Osteocyte (in vitro differentiated cells): ENCODE measurements at regions not wholly inside any gene's neighbourhood (a gene's known extent, or its start where the extent isn't known, plus 50 kb on each side); places are given as distances from the start of the nearest gene placed in this dataset.
A peak's percentile ranks its signal among the peaks of the same experiment; 100 is the strongest.

Source experiments
- DNase-seq: peaks from one replicate; pipeline ENCODE4 v3.0.0; 2021; ENCODE audit warnings: mixed read lengths; ENCODE audit not compliant: unreplicated experiment; ENCODE audit errors: extremely low spot score
- H3K27ac Mint-ChIP-seq: one replicate; pipeline ENCODE4 v1.8.0; 2021; ENCODE audit warnings: mild to moderate bottlenecking, mixed read lengths; ENCODE audit not compliant: unreplicated experiment
- H3K27me3 Mint-ChIP-seq: one replicate; pipeline ENCODE4 v1.8.0; 2021; ENCODE audit warnings: mixed read lengths; ENCODE audit not compliant: unreplicated experiment
- H3K36me3 Mint-ChIP-seq: one replicate; pipeline ENCODE4 v1.8.0; 2021; ENCODE audit warnings: mixed read lengths; ENCODE audit not compliant: unreplicated experiment
- H3K4me1 Mint-ChIP-seq: one replicate; pipeline ENCODE4 v1.8.0; 2021; ENCODE audit warnings: mixed read lengths; ENCODE audit not compliant: unreplicated experiment
- H3K4me3 Mint-ChIP-seq: one replicate; pipeline ENCODE4 v1.8.0; 2021; ENCODE audit warnings: mild to moderate bottlenecking, moderate library complexity, mixed read lengths; ENCODE audit not compliant: unreplicated experiment
- H3K9me3 Mint-ChIP-seq: one replicate; pipeline ENCODE4 v1.8.0; 2021; ENCODE audit warnings: mixed read lengths; ENCODE audit not compliant: unreplicated experiment
- CTCF ChIP-seq: fragments of 200-600 bp; sonication (generic); IDR thresholded peaks from 2 replicates; pipeline ENCODE4 v1.5.0; 2021; ENCODE audit warnings: antibody characterized with exemption, mild to moderate bottlenecking, moderate library complexity

- Mint-ChIP-seq H3K9me3 (no peaks in the 10 kb centered on the region), H3K27ac (no peak overlapping the region), H3K4me1 (peaks cover 18% of the 10 kb centered on the region), H3K36me3 (no peaks in the 10 kb centered on the region), H3K27me3 (no peaks in the 10 kb centered on the region), H3K4me3 (no peak overlapping the region)
- TF ChIP-seq CTCF: no peak
- DNase-seq: no peak
These were observed 280.5 kb downstream of the UQCRFS1 start for GRCh38 chr19:28932446-28932845.

- no peaks in the 10 kb centered on the region for H3K36me3 Mint-ChIP-seq
- peak overlapping the region; percentile 4 for H3K4me3 Mint-ChIP-seq
- H3K4me1 Mint-ChIP-seq: peaks cover 17% of the 10 kb centered on the region
- no peaks in the 10 kb centered on the region for H3K27me3 Mint-ChIP-seq
- H3K27ac Mint-ChIP-seq: peak overlapping the region; percentile 82
- no peak for TF ChIP-seq CTCF
- no peak for DNase-seq
- no peaks in the 10 kb centered on the region for H3K9me3 Mint-ChIP-seq
These were observed 283.9 kb downstream of the UQCRFS1 start for GRCh38 chr19:28929006-28929405.

- Mint-ChIP-seq H3K36me3 (no peaks in the 10 kb centered on the region), H3K27me3 (no peaks in the 10 kb centered on the region), H3K4me1 (peaks cover 17% of the 10 kb centered on the region), H3K27ac (no peak overlapping the region), H3K9me3 (no peaks in the 10 kb centered on the region), H3K4me3 (no peak overlapping the region)
- TF ChIP-seq CTCF: no peak
- DNase-seq: no peak
These were observed 285.5 kb downstream of the UQCRFS1 start for GRCh38 chr19:28927456-28927855.

GRCh38 chr19:28920269-28921066 is 292.5 kb downstream of the UQCRFS1 start:
- no peak for TF ChIP-seq CTCF
- Mint-ChIP-seq H3K36me3 (no peaks in the 10 kb centered on the region), H3K27me3 (no peaks in the 10 kb centered on the region), H3K4me1 (peaks cover 11% of the 10 kb centered on the region), H3K27ac (no peak overlapping the region), H3K9me3 (no peaks in the 10 kb centered on the region), H3K4me3 (peak overlapping the region; percentile 2)
- DNase-seq: no peak

- TF ChIP-seq CTCF: no peak
- Mint-ChIP-seq H3K36me3 (no peaks in the 10 kb centered on the region), H3K27me3 (no peaks in the 10 kb centered on the region), H3K4me1 (peaks cover 11% of the 10 kb centered on the region), H3K9me3 (no peaks in the 10 kb centered on the region), H3K27ac (no peak overlapping the region), H3K4me3 (no peak overlapping the region)
- DNase-seq: no peak
These were observed 295.3 kb downstream of the UQCRFS1 start for GRCh38 chr19:28917621-28918020.
